Liver (tissue), 3 donors: ENCODE measurements at regions not wholly inside any gene's neighbourhood (a gene's known extent, or its start where the extent isn't known, plus 50 kb on each side); places are given as distances from the start of the nearest gene placed in this dataset.
A peak's percentile ranks its signal among the peaks of the same experiment; 100 is the strongest.

Experiments used
- EGR1 ChIP-seq, 2 donors: IDR thresholded peaks; 2 replicates each; pipeline ENCODE4 v1.6.1; 2016 to 2018; ENCODE audit warnings: antibody characterized with exemption in 2 of 2, low read depth in 2 of 2
- JUND ChIP-seq, 2 donors: IDR thresholded peaks; 2 replicates each; pipeline ENCODE4 v1.6.1; 2016; ENCODE audit warnings: antibody characterized with exemption in 2 of 2
- TF ChIP-seq, protein P1 (sequence below): fragments of 150-350 bp; IDR thresholded peaks from 2 replicates; pipeline ENCODE4 v1.5.1; 2017; ENCODE audit warnings: improper control_type of control experiment, low read depth, low read length; ENCODE audit not compliant: missing input control
- TF ChIP-seq, protein P2 (sequence below): IDR thresholded peaks from 2 replicates; pipeline ENCODE4 v1.6.1; 2016; ENCODE audit warnings: antibody characterized with exemption
- donor health status: healthy.
- donor health status: healthy.

DNA sequence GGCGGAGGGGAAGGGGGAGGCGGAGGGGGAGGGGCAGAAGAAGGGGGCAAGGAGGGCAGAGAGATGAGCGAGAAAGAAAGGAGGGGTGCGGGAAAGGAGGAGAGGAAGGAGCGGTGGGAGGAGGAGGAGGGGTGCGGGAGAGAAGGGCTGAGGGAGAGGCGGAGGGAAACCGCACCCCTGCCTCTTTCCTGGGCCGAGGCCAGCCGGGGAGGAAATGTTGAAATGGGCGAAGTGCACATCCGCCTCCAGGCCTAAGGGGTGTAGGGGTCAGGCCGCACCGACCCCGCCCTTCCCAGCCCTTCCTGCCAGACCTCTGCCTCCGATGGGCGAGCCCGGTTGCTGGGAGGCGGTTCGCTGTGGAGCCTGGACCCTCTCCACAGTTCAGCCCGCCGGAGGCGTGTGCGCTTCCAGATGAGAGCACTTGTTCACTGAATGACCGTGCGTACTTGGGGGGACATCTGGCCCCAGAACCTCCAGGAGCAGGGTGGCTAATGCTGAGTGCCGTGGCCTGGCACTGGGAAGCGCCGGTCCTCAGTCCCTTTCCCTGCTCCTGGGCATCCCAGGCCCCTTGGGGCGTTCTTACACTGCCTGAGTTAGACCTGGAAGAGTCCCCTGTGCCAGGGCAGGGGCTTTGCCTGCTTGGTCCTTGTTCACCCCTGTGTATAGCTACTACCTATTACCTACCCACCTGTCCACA, 110.3 kb upstream of the KLF13 start:
- TF ChIP-seq, protein P1, sequence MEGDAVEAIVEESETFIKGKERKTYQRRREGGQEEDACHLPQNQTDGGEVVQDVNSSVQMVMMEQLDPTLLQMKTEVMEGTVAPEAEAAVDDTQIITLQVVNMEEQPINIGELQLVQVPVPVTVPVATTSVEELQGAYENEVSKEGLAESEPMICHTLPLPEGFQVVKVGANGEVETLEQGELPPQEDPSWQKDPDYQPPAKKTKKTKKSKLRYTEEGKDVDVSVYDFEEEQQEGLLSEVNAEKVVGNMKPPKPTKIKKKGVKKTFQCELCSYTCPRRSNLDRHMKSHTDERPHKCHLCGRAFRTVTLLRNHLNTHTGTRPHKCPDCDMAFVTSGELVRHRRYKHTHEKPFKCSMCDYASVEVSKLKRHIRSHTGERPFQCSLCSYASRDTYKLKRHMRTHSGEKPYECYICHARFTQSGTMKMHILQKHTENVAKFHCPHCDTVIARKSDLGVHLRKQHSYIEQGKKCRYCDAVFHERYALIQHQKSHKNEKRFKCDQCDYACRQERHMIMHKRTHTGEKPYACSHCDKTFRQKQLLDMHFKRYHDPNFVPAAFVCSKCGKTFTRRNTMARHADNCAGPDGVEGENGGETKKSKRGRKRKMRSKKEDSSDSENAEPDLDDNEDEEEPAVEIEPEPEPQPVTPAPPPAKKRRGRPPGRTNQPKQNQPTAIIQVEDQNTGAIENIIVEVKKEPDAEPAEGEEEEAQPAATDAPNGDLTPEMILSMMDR: no peak
- TF ChIP-seq EGR1 (IDR thresholded peaks at IDR 0.05; ENCODE audit: low read depth in 2 of 2) (peak in 1 of 2 donors; percentile 67), JUND (IDR thresholded peaks at IDR 0.05) (no peak)
- TF ChIP-seq, protein P2, sequence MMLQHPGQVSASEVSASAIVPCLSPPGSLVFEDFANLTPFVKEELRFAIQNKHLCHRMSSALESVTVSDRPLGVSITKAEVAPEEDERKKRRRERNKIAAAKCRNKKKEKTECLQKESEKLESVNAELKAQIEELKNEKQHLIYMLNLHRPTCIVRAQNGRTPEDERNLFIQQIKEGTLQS: no peak
